Fibroblast of villous mesenchyme (primary cell): ENCODE measurements at regions not wholly inside any gene's neighbourhood (a gene's known extent, or its start where the extent isn't known, plus 50 kb on each side); places are given as distances from the start of the nearest gene placed in this dataset.
"Not testable (repeated sequence)": the region's sequence is repeated elsewhere in the genome, so short reads cannot be mapped to it uniquely, and the experiment has no call there.

Source experiments
- DNase-seq: peaks from one replicate; pipeline ENCODE4 v3.0.0-alpha.2; 2010; ENCODE audit warnings: low read depth
- H3K4me3 ChIP-seq: 2 replicates; pipeline ENCODE4 v1.5.1; 2011; ENCODE audit warnings: low read depth, mild to moderate bottlenecking, low read length
- TF ChIP-seq, protein P1 (sequence below): IDR thresholded peaks from 2 replicates; pipeline ENCODE4 v1.5.1; 2012; ENCODE audit warnings: low read depth, mild to moderate bottlenecking, low read length; ENCODE audit not compliant: insufficient read depth

DNA sequence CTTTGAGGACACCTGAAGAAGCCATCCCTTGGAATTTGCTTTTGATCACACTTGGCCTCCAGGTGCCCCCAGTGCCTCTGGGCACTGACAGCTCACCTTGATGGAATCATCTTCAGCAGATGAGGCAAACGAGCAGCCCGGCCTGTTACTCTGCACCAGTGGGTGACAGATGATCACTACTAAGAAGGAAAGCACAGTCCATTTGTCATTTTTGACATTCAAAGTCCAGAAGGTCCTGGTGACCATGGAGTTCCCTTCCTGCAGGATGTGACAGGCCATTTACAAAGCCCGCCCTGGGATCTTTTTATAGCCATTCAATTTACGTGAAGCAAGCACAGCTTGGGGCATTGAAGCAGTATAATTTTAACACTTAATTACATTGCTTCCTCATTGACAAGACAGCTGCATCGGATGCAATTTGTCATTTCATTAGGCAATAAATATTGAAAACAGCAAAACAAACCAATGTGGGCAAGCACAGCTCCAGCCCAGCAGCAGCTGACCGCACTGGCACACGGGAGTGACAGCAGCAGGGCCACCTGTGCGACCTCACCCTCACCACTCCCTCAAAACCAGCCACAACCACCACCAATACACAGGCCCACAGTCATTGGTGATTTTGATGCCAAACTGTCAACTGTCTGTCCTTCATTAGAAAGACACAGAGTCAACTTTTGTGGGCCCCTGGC lies 76.0 kb upstream of the SLC66A3 start:
- no peak overlapping the region for H3K4me3 ChIP-seq
- TF ChIP-seq, protein P1, sequence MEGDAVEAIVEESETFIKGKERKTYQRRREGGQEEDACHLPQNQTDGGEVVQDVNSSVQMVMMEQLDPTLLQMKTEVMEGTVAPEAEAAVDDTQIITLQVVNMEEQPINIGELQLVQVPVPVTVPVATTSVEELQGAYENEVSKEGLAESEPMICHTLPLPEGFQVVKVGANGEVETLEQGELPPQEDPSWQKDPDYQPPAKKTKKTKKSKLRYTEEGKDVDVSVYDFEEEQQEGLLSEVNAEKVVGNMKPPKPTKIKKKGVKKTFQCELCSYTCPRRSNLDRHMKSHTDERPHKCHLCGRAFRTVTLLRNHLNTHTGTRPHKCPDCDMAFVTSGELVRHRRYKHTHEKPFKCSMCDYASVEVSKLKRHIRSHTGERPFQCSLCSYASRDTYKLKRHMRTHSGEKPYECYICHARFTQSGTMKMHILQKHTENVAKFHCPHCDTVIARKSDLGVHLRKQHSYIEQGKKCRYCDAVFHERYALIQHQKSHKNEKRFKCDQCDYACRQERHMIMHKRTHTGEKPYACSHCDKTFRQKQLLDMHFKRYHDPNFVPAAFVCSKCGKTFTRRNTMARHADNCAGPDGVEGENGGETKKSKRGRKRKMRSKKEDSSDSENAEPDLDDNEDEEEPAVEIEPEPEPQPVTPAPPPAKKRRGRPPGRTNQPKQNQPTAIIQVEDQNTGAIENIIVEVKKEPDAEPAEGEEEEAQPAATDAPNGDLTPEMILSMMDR, result no peak
- DNase-seq, result no peak

GRCh38 chr2:11080253-11081115 lies 74.8 kb upstream of the SLC66A3 start:
- H3K4me3 ChIP-seq, result no peak overlapping the region
- TF ChIP-seq, protein P1, result no peak
- no peak for DNase-seq

GRCh38 chr2:11082880-11083279 lies 72.4 kb upstream of the SLC66A3 start:
- no peak overlapping the region for H3K4me3 ChIP-seq
- TF ChIP-seq, protein P1, result no peak
- DNase-seq, result no peak

GRCh38 chr2:11088821-11089220 lies 66.4 kb upstream of the SLC66A3 start:
- DNase-seq, H3K4me3 ChIP-seq: not testable (repeated sequence)

- H3K4me3 ChIP-seq, result no peak overlapping the region
- TF ChIP-seq, protein P1, result no peak
- no peak for DNase-seq
These were observed 65.1 kb upstream of the SLC66A3 start for GRCh38 chr2:11090187-11090586.

DNA sequence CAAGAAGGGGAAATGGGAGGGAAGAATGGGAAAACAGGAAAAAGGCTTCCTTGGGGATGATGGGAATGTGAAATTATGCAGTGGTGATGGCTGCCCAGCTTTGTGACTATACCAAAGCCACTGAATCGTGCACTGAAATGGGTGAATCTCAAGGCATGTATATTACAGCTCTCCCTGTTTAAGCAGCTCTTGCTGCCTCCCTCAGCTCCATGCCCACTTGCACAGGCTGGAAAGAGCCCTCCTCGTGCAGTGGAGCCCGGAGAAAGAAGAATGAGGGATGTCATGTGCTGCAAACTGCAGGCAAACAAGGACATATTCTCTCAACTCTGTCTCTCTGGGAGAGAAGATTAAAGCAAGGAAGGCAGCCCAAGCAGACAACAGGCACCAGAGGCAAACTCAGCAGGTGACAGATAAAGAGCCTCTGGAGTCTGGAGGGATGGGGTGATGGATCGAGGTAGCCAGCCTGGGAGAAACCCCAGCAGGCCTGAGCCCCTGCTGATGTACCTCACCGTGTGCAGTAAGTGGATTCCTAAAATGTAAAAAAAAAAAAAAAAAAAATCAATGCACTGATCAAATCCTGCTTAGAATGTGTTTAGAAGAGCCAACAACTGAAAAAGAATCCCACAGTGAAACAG lies 62.4 kb upstream of the SLC66A3 start:
- no peak overlapping the region for H3K4me3 ChIP-seq
- TF ChIP-seq, protein P1, result no peak
- no peak for DNase-seq

DNA sequence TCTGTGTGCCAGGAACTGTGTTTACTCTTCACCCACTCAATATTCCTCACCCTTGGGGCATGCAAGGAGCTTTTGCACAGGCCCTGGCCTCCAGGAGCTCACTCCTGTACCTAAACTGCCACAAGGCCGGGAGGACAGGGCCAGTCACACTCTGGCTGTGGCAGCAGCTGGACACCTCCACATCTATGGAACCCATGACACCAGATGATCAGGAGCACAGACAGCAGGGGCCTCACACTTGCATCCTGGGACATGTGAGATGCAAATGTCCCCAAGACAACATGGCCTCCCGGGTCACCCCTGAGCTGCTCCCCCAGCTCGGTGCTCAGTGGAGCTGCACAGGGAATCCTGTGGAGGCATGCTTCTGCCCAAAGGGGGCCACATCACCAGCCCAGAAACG lies 61.8 kb upstream of the SLC66A3 start:
- no peak for DNase-seq
- TF ChIP-seq, protein P1, result no peak
- H3K4me3 ChIP-seq, result no peak overlapping the region
